Esophagus muscularis mucosa (tissue), 4 donors: ENCODE measurements at regions not wholly inside any gene's neighbourhood (a gene's known extent, or its start where the extent isn't known, plus 50 kb on each side); places are given as distances from the start of the nearest gene placed in this dataset.

ENCODE experiments used
- DNase-seq: peaks from one replicate; pipeline ENCODE4 v3.0.0-alpha.2; 2017; ENCODE audit errors: extremely low spot score
- H3K27ac ChIP-seq, 4 donors: fragments of 200-600 bp; sonication (generic); replicated peaks in 1 of 4; 1 replicate in 3 of 4; 2 replicates in 1 of 4; pipeline ENCODE4 v1.5.1; 2016 to 2019; ENCODE audit warnings: mild to moderate bottlenecking in 1 of 4
- H3K27me3 ChIP-seq, 4 donors: fragments of 200-600 bp; sonication (generic); one replicate each; pipeline versions ENCODE4 v1.5.1 to v1.6.0; 2016 to 2019
- H3K36me3 ChIP-seq, 4 donors: fragments of 200-600 bp; sonication (generic); one replicate each; pipeline ENCODE4 v1.5.1; 2016 to 2019
- H3K4me1 ChIP-seq, 4 donors: fragments of 200-600 bp; sonication (generic); one replicate each; pipeline ENCODE4 v1.5.1; 2016 to 2019
- H3K4me3 ChIP-seq, 4 donors: fragments of 200-600 bp; sonication (generic); 1 replicate in 2 of 4; 2 replicates in 2 of 4; pipeline ENCODE4 v1.5.1; 2016 to 2019; ENCODE audit warnings: mild to moderate bottlenecking in 4 of 4, moderate library complexity in 1 of 4
- H3K9me3 ChIP-seq, 4 donors: fragments of 200-600 bp; sonication (generic); 1 replicate in 3 of 4; 2 replicates in 1 of 4; pipeline ENCODE4 v1.5.1; 2016 to 2019
- EP300 ChIP-seq: sonication (generic); formaldehyde crosslinking; IDR thresholded peaks from one replicate; pipeline ENCODE4 v1.6.1; 2017; ENCODE audit warnings: antibody characterized with exemption
- POLR2A ChIP-seq: fragments of 450-650 bp; IDR thresholded peaks from one replicate; pipeline ENCODE4 v1.6.1; 2017; ENCODE audit warnings: antibody characterized with exemption, moderate library complexity, mild to moderate bottlenecking, low read depth
- POLR2AphosphoS5 ChIP-seq, 2 donors: sonication (generic); formaldehyde crosslinking; IDR thresholded peaks; one replicate each; pipeline ENCODE4 v1.6.1; 2017; ENCODE audit warnings: antibody characterized with exemption in 2 of 2
- WGBS: methylation state at CpG from one replicate; pipeline ENCODE4 v1.1.5; 2018; 5-methylcytosine and 5-hydroxymethylcytosine counted together
- intact Hi-C: fragments of 100-400 bp; cut with DNase I; formaldehyde crosslinking; loops from one replicate; pipeline ENCODE4 v1.15.1; 2023
- small RNA-seq, 3 donors: library from RNA; depleted of rRNA; stranded (forward); fragments of <200 nt; gene quantifications; one replicate each; pipeline ENCODE3, GENCODE V24; 2016
- TF ChIP-seq, protein P1 (sequence below), 3 experiments: fragments of 200-600 bp in 2 of 3; fragments of 450-650 bp in 1 of 3; sonication (generic) in 2 of 3; IDR thresholded peaks; one replicate each; pipeline ENCODE4 v1.5.1; 2017 to 2019; ENCODE audit warnings: antibody characterized with exemption in 3 of 3, mild to moderate bottlenecking in 2 of 3, moderate library complexity in 1 of 3

DNA sequence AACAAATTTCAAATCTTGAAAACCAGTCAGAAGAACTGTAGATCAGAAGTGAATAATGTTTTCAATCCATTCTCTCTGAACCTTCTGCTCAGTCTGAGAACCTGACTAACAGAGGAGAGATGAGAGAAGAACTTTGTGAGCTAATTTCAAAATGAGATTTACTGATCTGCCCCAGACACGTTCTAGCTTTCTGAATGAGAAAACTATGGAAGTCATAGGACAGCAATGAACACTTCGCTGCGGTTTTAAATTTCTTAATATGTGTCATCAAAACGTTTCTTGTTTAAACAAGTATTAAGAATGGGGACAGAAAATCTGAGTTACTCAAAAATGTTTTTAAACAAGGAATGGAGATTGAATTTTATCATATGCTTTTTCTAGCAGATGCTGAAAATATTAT is 66.6 kb upstream of the FAR2 start:
- Histone ChIP-seq H3K27ac (no peak overlapping the region), H3K9me3 (no peaks in the 10 kb centered on the region), H3K36me3 (no peaks in the 10 kb centered on the region), H3K27me3 (no peaks in the 10 kb centered on the region), H3K4me1 (peaks cover 0 to 4% (median 0%) of the 10 kb centered on the region in 4 donors), H3K4me3 (no peak overlapping the region)
- intact Hi-C loops: no loop called here
- TF ChIP-seq POLR2AphosphoS5 (IDR thresholded peaks at IDR 0.05) (no peak), POLR2A (no peak), EP300 (no peak)
- TF ChIP-seq, protein P1, sequence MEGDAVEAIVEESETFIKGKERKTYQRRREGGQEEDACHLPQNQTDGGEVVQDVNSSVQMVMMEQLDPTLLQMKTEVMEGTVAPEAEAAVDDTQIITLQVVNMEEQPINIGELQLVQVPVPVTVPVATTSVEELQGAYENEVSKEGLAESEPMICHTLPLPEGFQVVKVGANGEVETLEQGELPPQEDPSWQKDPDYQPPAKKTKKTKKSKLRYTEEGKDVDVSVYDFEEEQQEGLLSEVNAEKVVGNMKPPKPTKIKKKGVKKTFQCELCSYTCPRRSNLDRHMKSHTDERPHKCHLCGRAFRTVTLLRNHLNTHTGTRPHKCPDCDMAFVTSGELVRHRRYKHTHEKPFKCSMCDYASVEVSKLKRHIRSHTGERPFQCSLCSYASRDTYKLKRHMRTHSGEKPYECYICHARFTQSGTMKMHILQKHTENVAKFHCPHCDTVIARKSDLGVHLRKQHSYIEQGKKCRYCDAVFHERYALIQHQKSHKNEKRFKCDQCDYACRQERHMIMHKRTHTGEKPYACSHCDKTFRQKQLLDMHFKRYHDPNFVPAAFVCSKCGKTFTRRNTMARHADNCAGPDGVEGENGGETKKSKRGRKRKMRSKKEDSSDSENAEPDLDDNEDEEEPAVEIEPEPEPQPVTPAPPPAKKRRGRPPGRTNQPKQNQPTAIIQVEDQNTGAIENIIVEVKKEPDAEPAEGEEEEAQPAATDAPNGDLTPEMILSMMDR (IDR thresholded peaks at IDR 0.05): no peak
- no peak for DNase-seq
- 66% methylated on average over 4 of the region's 4 CpGs for WGBS

DNA sequence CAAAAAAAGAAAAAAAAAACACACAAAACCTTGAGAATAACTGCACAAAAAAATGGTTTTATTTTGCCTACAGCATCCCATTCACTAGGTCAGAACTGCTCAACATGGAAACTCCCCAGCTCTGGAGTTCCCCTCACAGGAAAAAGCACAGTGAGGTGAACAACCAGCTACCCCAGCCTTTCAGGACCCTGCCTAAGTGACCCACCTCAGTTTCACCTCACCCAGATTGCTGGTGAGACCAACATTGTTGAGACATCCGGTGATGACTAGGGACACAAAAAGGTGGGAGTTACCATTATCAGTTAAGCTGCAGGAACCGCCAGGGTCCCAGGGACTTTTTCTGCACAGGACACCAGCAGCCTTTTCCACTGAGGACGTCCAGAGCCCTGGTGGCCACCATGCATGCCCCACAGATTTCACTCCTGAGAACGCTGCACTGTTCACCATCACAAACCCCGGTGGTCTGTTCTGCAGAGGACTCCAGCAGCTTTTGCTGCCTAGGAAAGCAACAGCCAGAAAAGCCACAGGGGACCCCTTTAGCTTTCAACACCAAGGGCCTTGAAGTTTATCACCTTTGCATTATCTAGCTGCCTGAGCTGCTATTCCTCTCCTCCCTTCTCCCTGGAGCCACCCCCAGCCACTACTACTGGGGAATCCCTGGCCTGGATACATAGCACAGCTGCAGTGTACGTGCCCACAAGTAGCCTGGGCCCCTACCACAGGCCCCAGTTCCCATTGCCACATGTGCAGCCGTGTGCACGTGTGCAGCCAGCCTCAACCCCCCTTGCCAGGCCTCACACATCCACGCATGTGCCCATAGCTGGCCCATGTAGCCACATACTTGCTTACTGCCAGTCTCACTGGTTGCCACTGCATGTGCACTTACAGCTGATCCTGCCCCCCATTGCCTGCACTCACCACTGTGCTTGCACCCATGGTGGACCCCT is 62.5 kb upstream of the FAR2 start:
- DNase-seq: no peak
- Histone ChIP-seq H3K27ac (no peak overlapping the region), H3K27me3 (no peaks in the 10 kb centered on the region), H3K36me3 (no peaks in the 10 kb centered on the region), H3K9me3 (peaks cover 0 to 5% (median 0%) of the 10 kb centered on the region in 4 donors), H3K4me1 (peaks cover 0 to 4% (median 0%) of the 10 kb centered on the region in 4 donors), H3K4me3 (no peak overlapping the region)
- TF ChIP-seq, protein P1 (IDR thresholded peaks at IDR 0.05): no peak
- TF ChIP-seq POLR2A (no peak), POLR2AphosphoS5 (IDR thresholded peaks at IDR 0.05) (no peak), EP300 (no peak)
- 81% methylated on average over 8 of the region's 9 CpGs for WGBS
- intact Hi-C loops: loop anchor here (5.0 kb wide), 1 partner anchor 231 kb away; no protein-coding TSS in a partner anchor

DNA sequence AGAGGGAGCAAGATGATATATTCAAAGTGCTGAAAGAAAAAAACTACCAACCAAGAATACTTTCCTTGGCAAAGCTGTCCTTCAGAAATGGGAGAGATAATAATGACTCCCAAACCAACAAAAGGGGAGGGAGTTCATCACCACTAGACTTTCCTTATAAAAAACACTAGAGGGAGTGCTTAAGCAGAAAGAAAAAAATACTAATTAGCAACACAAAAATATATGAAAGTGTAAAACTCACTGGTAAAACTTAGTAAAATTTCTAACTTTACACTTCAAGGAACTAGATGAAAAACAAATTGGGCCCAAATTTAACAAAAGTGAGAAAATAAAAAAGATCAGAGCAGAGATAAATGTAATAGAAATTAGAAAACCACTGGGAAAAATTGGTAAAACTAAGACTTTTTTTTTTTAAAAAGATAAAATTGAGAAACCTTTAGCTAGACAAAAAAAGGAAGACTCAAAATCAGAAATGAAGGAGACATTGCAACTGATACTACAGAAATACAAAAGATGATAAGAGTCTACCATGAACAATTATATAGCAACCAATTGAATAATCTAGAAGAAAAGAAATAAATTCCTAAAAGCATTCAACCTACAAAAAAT is 60.4 kb upstream of the FAR2 start:
- H3K27ac ChIP-seq: no peak overlapping the region
- peaks cover 0 to 14% (median 6%) of the 10 kb centered on the region in 4 donors for H3K9me3 ChIP-seq
- no peak overlapping the region for H3K4me3 ChIP-seq
- no peaks in the 10 kb centered on the region for H3K36me3 ChIP-seq
- TF ChIP-seq, protein P1 (IDR thresholded peaks at IDR 0.05): peak; percentile 24 to 41 (median 29)
- no peak for TF ChIP-seq POLR2A
- intact Hi-C loops: loop anchor here (5.0 kb wide), 1 partner anchor 229 kb away; no protein-coding TSS in a partner anchor
- no peaks in the 10 kb centered on the region for H3K27me3 ChIP-seq
- DNase-seq: no peak
- no peaks in the 10 kb centered on the region for H3K4me1 ChIP-seq

Small RNA genes lying in the stretch of these regions (small RNA-seq; reads per million reads assigned to genes)
- gene AC024255.1: 0 reads per million in 3 donors
